OCI-LY3 (cell line): ENCODE measurements at regions not wholly inside any gene's neighbourhood (a gene's known extent, or its start where the extent isn't known, plus 50 kb on each side); places are given as distances from the start of the nearest gene placed in this dataset.

ENCODE experiments used
- EZH2phosphoT487 ChIP-seq: fragments of 200-600 bp; shearing (Covaris generic); IDR thresholded peaks from 2 replicates; pipeline ENCODE4 v1.6.1; 2018; ENCODE audit warnings: antibody characterized with exemption, mixed run types, low read depth
- TF ChIP-seq, protein P1 (sequence below): fragments of 200-600, 300-600 bp; sonication (generic); IDR thresholded peaks from 2 replicates; pipeline ENCODE4 v1.5.1; 2014; ENCODE audit warnings: antibody characterized with exemption, low read length, low read depth

GRCh38 chr3:41035456-41036022, 163.8 kb upstream of the CTNNB1 start:
- TF ChIP-seq, protein P1, sequence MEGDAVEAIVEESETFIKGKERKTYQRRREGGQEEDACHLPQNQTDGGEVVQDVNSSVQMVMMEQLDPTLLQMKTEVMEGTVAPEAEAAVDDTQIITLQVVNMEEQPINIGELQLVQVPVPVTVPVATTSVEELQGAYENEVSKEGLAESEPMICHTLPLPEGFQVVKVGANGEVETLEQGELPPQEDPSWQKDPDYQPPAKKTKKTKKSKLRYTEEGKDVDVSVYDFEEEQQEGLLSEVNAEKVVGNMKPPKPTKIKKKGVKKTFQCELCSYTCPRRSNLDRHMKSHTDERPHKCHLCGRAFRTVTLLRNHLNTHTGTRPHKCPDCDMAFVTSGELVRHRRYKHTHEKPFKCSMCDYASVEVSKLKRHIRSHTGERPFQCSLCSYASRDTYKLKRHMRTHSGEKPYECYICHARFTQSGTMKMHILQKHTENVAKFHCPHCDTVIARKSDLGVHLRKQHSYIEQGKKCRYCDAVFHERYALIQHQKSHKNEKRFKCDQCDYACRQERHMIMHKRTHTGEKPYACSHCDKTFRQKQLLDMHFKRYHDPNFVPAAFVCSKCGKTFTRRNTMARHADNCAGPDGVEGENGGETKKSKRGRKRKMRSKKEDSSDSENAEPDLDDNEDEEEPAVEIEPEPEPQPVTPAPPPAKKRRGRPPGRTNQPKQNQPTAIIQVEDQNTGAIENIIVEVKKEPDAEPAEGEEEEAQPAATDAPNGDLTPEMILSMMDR = no peak
- TF ChIP-seq EZH2phosphoT487 = no peak
